Uterus (tissue), 2 donors: ENCODE measurements at regions not wholly inside any gene's neighbourhood (a gene's known extent, or its start where the extent isn't known, plus 50 kb on each side); places are given as distances from the start of the nearest gene placed in this dataset.

ENCODE experiments used
- CTCF ChIP-seq, 4 experiments: fragments of 200-600 bp in 2 of 4; fragments of 450-650 bp in 2 of 4; sonication (generic) in 2 of 4; IDR thresholded peaks; one replicate each; pipeline ENCODE4 v1.5.1; 2016 to 2019; ENCODE audit warnings: antibody characterized with exemption in 4 of 4, mild to moderate bottlenecking in 2 of 4, moderate library complexity in 1 of 4
- POLR2A ChIP-seq, 2 donors: fragments of 450-650 bp; IDR thresholded peaks; one replicate each; pipeline ENCODE4 v1.6.1; 2016; ENCODE audit warnings: antibody characterized with exemption in 2 of 2, mild to moderate bottlenecking in 1 of 2, moderate library complexity in 1 of 2

GRCh38 chr7:13447637-13448036 is 541.8 kb downstream of the ETV1 start:
- TF ChIP-seq CTCF (IDR thresholded peaks at IDR 0.05) (no peak), POLR2A (IDR thresholded peaks at IDR 0.05) (no peak)
